GM21528 (cell line): ENCODE measurements at regions not wholly inside any gene's neighbourhood (a gene's known extent, or its start where the extent isn't known, plus 50 kb on each side); places are given as distances from the start of the nearest gene placed in this dataset.

Experiments
- ATAC-seq: cut with Tn5 transposase; IDR thresholded peaks from one replicate; pipeline ENCODE4 v1.9.1; 2021; ENCODE audit warnings: mild to moderate bottlenecking, moderate library complexity; ENCODE audit not compliant: unreplicated experiment, low FRiP score

- ATAC-seq = no peak
Observed at GRCh38 chr12:13772264-13772663, 209.1 kb downstream of the GRIN2B start.

- ATAC-seq = no peak
Observed at GRCh38 chr12:13770576-13770975, 210.8 kb downstream of the GRIN2B start.

- no peak for ATAC-seq
Observed at GRCh38 chr12:13769966-13770365, 211.4 kb downstream of the GRIN2B start.

GRCh38 chr12:13769273-13769672 lies 212.1 kb downstream of the GRIN2B start:
- ATAC-seq = no peak

- ATAC-seq = no peak
Observed at GRCh38 chr12:13764748-13765147, 216.7 kb downstream of the GRIN2B start.

- ATAC-seq = no peak
Observed at GRCh38 chr12:13749389-13749788, 232.0 kb downstream of the GRIN2B start.

GRCh38 chr12:13745111-13745860 lies 236.1 kb downstream of the GRIN2B start:
- ATAC-seq = no peak

- ATAC-seq = no peak
Observed at GRCh38 chr12:13744561-13744960, 236.8 kb downstream of the GRIN2B start.

GRCh38 chr12:13740149-13740545 lies 241.3 kb downstream of the GRIN2B start:
- ATAC-seq = no peak

- no peak for ATAC-seq
Observed at GRCh38 chr12:13735734-13736133, 245.7 kb downstream of the GRIN2B start.

GRCh38 chr12:13734584-13735152 lies 246.7 kb downstream of the GRIN2B start:
- ATAC-seq = no peak

- no peak for ATAC-seq
Observed at GRCh38 chr12:13727707-13728195, 253.7 kb downstream of the GRIN2B start.

- no peak for ATAC-seq
Observed at GRCh38 chr12:13725049-13725448, 256.4 kb downstream of the GRIN2B start.

- no peak for ATAC-seq
Observed at GRCh38 chr12:13724136-13724535, 257.3 kb downstream of the GRIN2B start.

- ATAC-seq = no peak
Observed at GRCh38 chr12:13719986-13720385, 261.4 kb downstream of the GRIN2B start.

- no peak for ATAC-seq
Observed at GRCh38 chr12:13718271-13718670, 263.1 kb downstream of the GRIN2B start.

GRCh38 chr12:13716119-13716518 lies 265.3 kb downstream of the GRIN2B start:
- no peak for ATAC-seq

GRCh38 chr12:13713556-13714410 lies 267.6 kb downstream of the GRIN2B start:
- ATAC-seq = no peak

- no peak for ATAC-seq
Observed at GRCh38 chr12:13707829-13708228, 273.6 kb downstream of the GRIN2B start.

GRCh38 chr12:13702381-13702780 lies 279.0 kb downstream of the GRIN2B start:
- ATAC-seq = no peak

- no peak for ATAC-seq
Observed at GRCh38 chr12:13701502-13701901, 279.9 kb downstream of the GRIN2B start.
